ENCODE measurements at regions not wholly inside any gene's neighbourhood (a gene's known extent, or its start where the extent isn't known, plus 50 kb on each side); places are given as distances from the start of the nearest gene placed in this dataset.

- Histone ChIP-seq H3K27ac (replicated peaks) (no peak overlapping the region), H3K27me3 (ENCODE audit: insufficient read depth, poor library complexity, severe bottlenecking) (no peaks in the 10 kb centered on the region), H3K4me3 (replicated peaks; ENCODE audit: insufficient read depth, low read length) (no peak overlapping the region)
- TF ChIP-seq POLR2AphosphoS5 (IDR thresholded peaks at IDR 0.05; ENCODE audit: low read depth), result no peak
- DNase-seq (ENCODE audit: low read depth in 1 of 2, low spot score in 1 of 2), result no peak
Observed at GRCh38 chr6:16048221-16048620, 80.7 kb upstream of the MYLIP start.

- TF ChIP-seq GABPA (IDR thresholded peaks at IDR 0.05; ENCODE audit: low read depth) (no peak), REST (IDR thresholded peaks at IDR 0.05; ENCODE audit: insufficient replicate concordance, low read depth) (no peak), CTCF (IDR thresholded peaks at IDR 0.05; ENCODE audit: insufficient read depth, low read length) (no peak), SPI1 (IDR thresholded peaks at IDR 0.05; ENCODE audit: borderline replicate concordance, low read depth) (no peak), POLR2AphosphoS5 (IDR thresholded peaks at IDR 0.05; ENCODE audit: low read depth) (no peak)
- Histone ChIP-seq H3K4me3 (replicated peaks; ENCODE audit: insufficient read depth, low read length) (no peak overlapping the region), H3K27me3 (ENCODE audit: insufficient read depth, poor library complexity, severe bottlenecking) (no peaks in the 10 kb centered on the region), H3K27ac (replicated peaks) (no peak overlapping the region)
- no peak for DNase-seq (ENCODE audit: low read depth in 1 of 2, low spot score in 1 of 2)
Observed at GRCh38 chr6:16047435-16047990, 81.4 kb upstream of the MYLIP start.

- DNase-seq (ENCODE audit: low read depth in 1 of 2, low spot score in 1 of 2), result no peak
- no peak overlapping the region for H3K27ac ChIP-seq (replicated peaks)
- H3K27me3 ChIP-seq (ENCODE audit: insufficient read depth, poor library complexity, severe bottlenecking), result no peaks in the 10 kb centered on the region
- TF ChIP-seq GABPA (IDR thresholded peaks at IDR 0.05; ENCODE audit: low read depth) (no peak), REST (IDR thresholded peaks at IDR 0.05; ENCODE audit: insufficient replicate concordance, low read depth) (no peak), SPI1 (IDR thresholded peaks at IDR 0.05; ENCODE audit: borderline replicate concordance, low read depth) (no peak), CTCF (IDR thresholded peaks at IDR 0.05; ENCODE audit: insufficient read depth, low read length) (no peak), POLR2AphosphoS5 (IDR thresholded peaks at IDR 0.05; ENCODE audit: low read depth) (no peak)
- no peak overlapping the region for H3K4me3 ChIP-seq (replicated peaks; ENCODE audit: insufficient read depth, low read length)
Observed at GRCh38 chr6:16045238-16045637, 83.6 kb upstream of the MYLIP start.

- no peak overlapping the region for H3K4me3 ChIP-seq (replicated peaks; ENCODE audit: insufficient read depth, low read length)
- H3K27me3 ChIP-seq (ENCODE audit: insufficient read depth, poor library complexity, severe bottlenecking), result no peaks in the 10 kb centered on the region
- TF ChIP-seq REST (IDR thresholded peaks at IDR 0.05; ENCODE audit: insufficient replicate concordance, low read depth) (no peak), GABPA (IDR thresholded peaks at IDR 0.05; ENCODE audit: low read depth) (no peak), CTCF (IDR thresholded peaks at IDR 0.05; ENCODE audit: insufficient read depth, low read length) (no peak), POLR2AphosphoS5 (IDR thresholded peaks at IDR 0.05; ENCODE audit: low read depth) (no peak), SPI1 (IDR thresholded peaks at IDR 0.05; ENCODE audit: borderline replicate concordance, low read depth) (no peak)
- DNase-seq (ENCODE audit: low read depth in 1 of 2, low spot score in 1 of 2), result no peak
- no peak overlapping the region for H3K27ac ChIP-seq (replicated peaks)
Observed at GRCh38 chr6:16044211-16044643, 84.7 kb upstream of the MYLIP start.

Measured in HL-60 (cell line).